Fibroblast of villous mesenchyme (primary cell): ENCODE measurements at regions not wholly inside any gene's neighbourhood (a gene's known extent, or its start where the extent isn't known, plus 50 kb on each side); places are given as distances from the start of the nearest gene placed in this dataset.
"Not testable (repeated sequence)": the region's sequence is repeated elsewhere in the genome, so short reads cannot be mapped to it uniquely, and the experiment has no call there.

Source experiments
- DNase-seq: peaks from one replicate; pipeline ENCODE4 v3.0.0-alpha.2; 2010; ENCODE audit warnings: low read depth
- H3K4me3 ChIP-seq: 2 replicates; pipeline ENCODE4 v1.5.1; 2011; ENCODE audit warnings: low read depth, mild to moderate bottlenecking, low read length
- CTCF ChIP-seq: IDR thresholded peaks from 2 replicates; pipeline ENCODE4 v1.5.1; 2012; ENCODE audit warnings: low read depth, mild to moderate bottlenecking, low read length; ENCODE audit not compliant: insufficient read depth

DNA sequence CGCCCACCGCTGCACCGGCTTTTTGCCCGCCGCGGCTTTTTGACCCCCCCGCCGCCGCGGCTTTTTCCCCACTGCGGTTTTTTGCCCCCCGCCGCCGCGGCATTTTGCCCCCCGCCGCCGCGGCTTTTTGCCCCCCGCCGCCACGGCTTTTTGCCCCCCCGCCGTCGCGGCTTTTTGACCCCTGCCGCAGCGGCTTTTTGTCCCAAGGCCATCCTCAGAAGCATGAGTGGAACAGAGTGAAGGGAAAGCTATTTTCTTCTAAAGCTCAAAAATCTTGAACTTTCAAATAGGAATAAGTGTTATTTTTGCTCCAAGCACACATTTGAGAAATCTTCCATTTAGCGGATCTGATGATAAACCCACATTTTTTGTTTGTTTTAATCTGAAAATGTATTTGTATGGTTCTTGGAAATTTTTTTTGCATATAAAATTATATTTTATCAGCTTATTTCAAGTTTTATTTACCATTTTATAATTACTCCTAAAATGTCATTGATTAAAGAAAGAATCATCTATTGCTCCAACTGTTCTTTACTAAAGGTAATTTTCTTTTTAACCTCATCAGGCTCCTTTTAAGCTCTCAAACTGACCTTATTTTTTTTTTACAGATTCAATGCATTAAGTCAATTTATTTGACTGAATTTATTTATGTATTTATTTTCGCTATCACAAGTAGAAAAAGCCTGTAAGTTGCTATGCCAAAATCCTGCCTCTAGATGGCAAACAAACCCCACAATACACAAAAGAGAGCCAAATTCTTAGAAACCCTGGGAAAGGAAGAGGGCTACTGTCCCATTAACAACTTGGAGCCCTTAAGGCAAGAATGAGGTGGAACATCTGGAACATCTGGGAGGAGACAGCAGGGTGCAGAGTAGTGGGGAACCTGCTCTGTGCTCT lies 460.3 kb downstream of the ZNF33B start:
- peak; percentile 42 for TF ChIP-seq CTCF
- H3K4me3 ChIP-seq = not testable (repeated sequence)
- peak; percentile 51 for DNase-seq

GRCh38 chr10:42177077-42177792 lies 461.1 kb downstream of the ZNF33B start:
- H3K4me3 ChIP-seq = no peak overlapping the region
- DNase-seq = no peak
- no peak for TF ChIP-seq CTCF

- DNase-seq = no peak
- H3K4me3 ChIP-seq = no peak overlapping the region
- no peak for TF ChIP-seq CTCF
These were observed 487.8 kb downstream of the ZNF33B start for GRCh38 chr10:42150428-42151061.

- no peak for TF ChIP-seq CTCF
- no peak for DNase-seq
- H3K4me3 ChIP-seq = no peak overlapping the region
These were observed 488.5 kb downstream of the ZNF33B start for GRCh38 chr10:42149722-42150427.

- no peak for TF ChIP-seq CTCF
- no peak for DNase-seq
These were observed 489.2 kb downstream of the ZNF33B start for GRCh38 chr10:42149027-42149700.

DNA sequence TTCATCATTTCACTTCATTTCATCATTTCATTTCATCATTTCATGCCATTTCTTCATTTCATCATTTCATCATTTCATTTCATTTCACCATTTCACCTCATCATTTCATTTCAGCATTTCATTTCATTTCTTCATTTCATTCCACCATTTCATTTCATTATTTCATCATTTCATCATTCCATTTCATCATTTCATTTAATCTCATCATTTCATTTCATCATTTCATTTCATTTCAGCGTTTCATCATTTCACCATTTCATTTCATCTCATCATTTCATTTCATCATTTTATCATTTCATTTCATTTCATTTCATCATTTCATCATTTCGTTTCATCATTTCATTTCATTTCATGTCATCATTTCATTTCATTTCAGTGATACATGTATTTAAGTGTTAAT lies 492.2 kb downstream of the ZNF33B start:
- not testable (repeated sequence) for H3K4me3 ChIP-seq, DNase-seq

More at GRCh38 chr10:42149027-42149700, 489.2 kb downstream of the ZNF33B start:
- no peak overlapping the region for H3K4me3 ChIP-seq

DNA sequence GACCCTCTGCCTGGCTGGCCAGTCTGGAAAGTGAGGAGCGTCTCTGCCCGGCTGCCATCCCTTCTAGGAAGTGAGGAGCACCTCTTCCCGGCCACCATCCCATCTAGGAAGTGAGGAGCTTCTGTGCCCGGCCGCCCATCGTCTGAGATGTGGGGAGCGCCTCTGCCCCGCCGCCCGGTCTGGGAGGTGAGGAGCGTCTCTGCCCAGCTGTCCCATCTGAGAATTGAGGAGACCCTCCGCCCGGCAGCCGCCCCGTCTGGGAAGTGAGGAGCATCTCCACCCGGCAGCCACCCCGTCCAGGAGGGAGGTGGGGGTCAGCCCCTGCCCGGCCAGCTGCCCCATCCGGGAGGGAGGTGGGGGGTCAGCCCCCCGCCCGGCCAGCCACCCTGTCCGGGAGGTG lies 500.3 kb downstream of the ZNF33B start:
- H3K4me3 ChIP-seq, DNase-seq: not testable (repeated sequence)
